Subcutaneous abdominal adipose tissue (tissue), 5 donors: ENCODE measurements at regions not wholly inside any gene's neighbourhood (a gene's known extent, or its start where the extent isn't known, plus 50 kb on each side); places are given as distances from the start of the nearest gene placed in this dataset.

Source experiments
- H3K27ac ChIP-seq: one replicate; pipeline ENCODE4 v1.7.0; 2013; ENCODE audit warnings: low read depth, mild to moderate bottlenecking, inconsistent platforms, low read length, moderate library complexity
- H3K27me3 ChIP-seq, 5 donors: one replicate each; pipeline ENCODE4 v1.7.0; 2013; ENCODE audit warnings: low read length in 5 of 5, inconsistent platforms in 1 of 5; ENCODE audit not compliant: control insufficient read depth in 5 of 5, insufficient read depth in 4 of 5
- H3K36me3 ChIP-seq, 5 donors: one replicate each; pipeline ENCODE4 v1.7.0; 2013; ENCODE audit warnings: low read length in 5 of 5; ENCODE audit not compliant: control insufficient read depth in 5 of 5, insufficient read depth in 5 of 5
- H3K4me1 ChIP-seq, 5 donors: one replicate each; pipeline ENCODE4 v1.7.0; 2013; ENCODE audit warnings: low read length in 5 of 5, mild to moderate bottlenecking in 3 of 5, moderate library complexity in 1 of 5; ENCODE audit not compliant: control insufficient read depth in 5 of 5, insufficient read depth in 5 of 5
- H3K4me3 ChIP-seq, 5 donors: one replicate each; pipeline ENCODE4 v1.7.0; 2013; ENCODE audit warnings: low read length in 5 of 5, low read depth in 1 of 5
- H3K9ac ChIP-seq, 5 donors: one replicate each; pipeline ENCODE4 v1.7.0; 2013; ENCODE audit warnings: low read length in 5 of 5, mild to moderate bottlenecking in 4 of 5, moderate library complexity in 3 of 5
- H3K9me3 ChIP-seq, 5 donors: one replicate each; pipeline ENCODE4 v1.7.0; 2013; ENCODE audit warnings: low read length in 5 of 5; ENCODE audit not compliant: control insufficient read depth in 5 of 5
- donor health status: healthy.
- donor health status: healthy.
- donor health status: healthy.
- donor health status: healthy.
- donor health status: healthy.

DNA sequence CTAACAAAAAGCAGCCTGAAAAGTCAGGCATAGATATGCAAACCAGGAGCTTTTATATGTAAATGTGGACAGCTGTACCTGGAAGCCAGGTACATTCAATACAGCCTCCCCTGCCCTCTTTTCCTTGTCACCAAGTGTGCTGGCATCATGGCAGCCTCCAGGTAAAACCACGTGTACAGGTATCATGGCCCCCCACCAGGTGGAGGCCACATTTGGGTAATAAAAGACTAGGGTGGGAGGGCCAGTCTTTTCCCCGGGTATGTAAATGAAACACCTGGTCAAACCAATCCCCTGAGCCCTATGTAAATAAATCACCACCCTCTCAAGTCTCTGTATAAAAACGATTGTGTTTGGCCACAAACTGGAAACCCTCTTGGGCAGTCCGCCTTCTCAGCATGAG lies 226.4 kb upstream of the GOT2 start:
- Histone ChIP-seq H3K36me3 (no peaks in the 10 kb centered on the region), H3K27me3 (no peaks in the 10 kb centered on the region), H3K9me3 (no peaks in the 10 kb centered on the region), H3K4me3 (no peak overlapping the region), H3K4me1 (no peaks in the 10 kb centered on the region), H3K27ac (no peak overlapping the region), H3K9ac (no peak overlapping the region)

DNA sequence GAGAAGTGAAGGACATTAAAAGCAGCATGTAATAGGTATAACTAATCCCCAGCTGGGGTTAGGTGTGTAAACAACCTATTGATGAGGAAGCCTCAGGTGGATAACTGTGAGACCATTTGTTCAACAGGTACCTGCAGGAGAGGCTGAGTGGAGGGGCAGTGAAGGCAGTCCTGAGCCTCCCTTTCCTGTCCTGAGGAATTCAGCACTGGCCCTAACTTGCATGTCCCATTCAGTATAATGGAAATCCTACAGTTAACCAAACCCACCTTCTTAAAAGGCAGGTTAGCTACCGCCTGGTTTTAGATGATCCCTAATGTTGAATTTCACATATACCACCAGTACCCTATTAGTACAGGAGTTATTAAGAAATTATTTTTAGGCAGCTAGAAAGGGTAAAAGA lies 225.9 kb upstream of the GOT2 start:
- H3K9ac ChIP-seq = no peak overlapping the region
- H3K27me3 ChIP-seq = no peaks in the 10 kb centered on the region
- no peak overlapping the region for H3K27ac ChIP-seq
- H3K36me3 ChIP-seq = no peaks in the 10 kb centered on the region
- H3K9me3 ChIP-seq = no peaks in the 10 kb centered on the region
- H3K4me1 ChIP-seq = no peaks in the 10 kb centered on the region
- H3K4me3 ChIP-seq = no peak overlapping the region

- H3K4me3 ChIP-seq = no peak overlapping the region
- no peaks in the 10 kb centered on the region for H3K9me3 ChIP-seq
- H3K4me1 ChIP-seq = no peaks in the 10 kb centered on the region
- no peaks in the 10 kb centered on the region for H3K36me3 ChIP-seq
- H3K27me3 ChIP-seq = no peaks in the 10 kb centered on the region
- no peak overlapping the region for H3K9ac ChIP-seq
- no peak overlapping the region for H3K27ac ChIP-seq
Measured at GRCh38 chr16:58958749-58959148, 224.6 kb upstream of the GOT2 start.

DNA sequence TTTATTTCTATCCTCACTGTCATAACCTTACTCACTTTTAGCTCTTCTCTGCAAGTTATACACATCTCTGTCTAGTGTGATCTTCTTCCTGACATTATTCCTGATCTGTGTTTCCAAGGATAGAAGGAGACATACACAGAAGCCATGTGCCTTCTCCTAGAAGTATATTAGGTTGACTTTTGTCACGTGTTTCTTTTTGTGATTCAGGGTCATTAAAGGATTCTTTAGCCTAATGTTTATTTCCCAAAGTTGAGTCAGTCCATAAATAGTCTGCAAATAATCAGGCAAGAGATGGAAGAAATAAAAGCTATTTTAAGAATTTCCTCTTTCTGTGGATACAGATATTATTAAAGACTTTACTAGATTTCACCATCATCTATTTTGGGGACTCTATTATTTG lies 214.1 kb upstream of the GOT2 start:
- Histone ChIP-seq H3K9me3 (peaks cover 0 to 13% (median 7%) of the 10 kb centered on the region in 5 donors), H3K9ac (no peak overlapping the region), H3K27ac (no peak overlapping the region), H3K27me3 (no peaks in the 10 kb centered on the region), H3K4me1 (no peaks in the 10 kb centered on the region), H3K36me3 (no peaks in the 10 kb centered on the region), H3K4me3 (no peak overlapping the region)

DNA sequence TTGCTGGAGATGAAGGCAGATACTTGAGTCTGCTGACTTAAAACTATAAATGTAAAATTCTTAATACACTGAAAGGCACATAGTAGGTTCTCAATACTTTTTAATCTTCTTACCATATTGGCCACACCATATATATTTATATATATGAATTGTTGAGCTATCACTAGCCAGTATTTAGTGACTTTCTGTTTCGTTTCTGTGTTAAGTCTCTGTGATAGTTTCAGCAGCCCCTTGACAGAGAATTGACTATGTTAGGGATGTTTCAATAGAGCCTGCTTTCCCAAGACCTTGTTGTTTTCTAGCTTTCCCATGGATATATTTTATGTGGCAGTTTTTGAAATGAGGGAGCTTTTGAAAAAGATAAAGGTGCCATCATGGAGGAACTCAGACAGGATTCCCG lies 206.5 kb upstream of the GOT2 start:
- no peak overlapping the region for H3K9ac ChIP-seq
- no peak overlapping the region for H3K27ac ChIP-seq
- no peaks in the 10 kb centered on the region for H3K27me3 ChIP-seq
- no peaks in the 10 kb centered on the region for H3K4me1 ChIP-seq
- no peaks in the 10 kb centered on the region for H3K36me3 ChIP-seq
- H3K4me3 ChIP-seq = no peak overlapping the region
- no peaks in the 10 kb centered on the region for H3K9me3 ChIP-seq

GRCh38 chr16:58938811-58939210 lies 204.7 kb upstream of the GOT2 start:
- no peak overlapping the region for H3K4me3 ChIP-seq
- peaks cover 0 to 4% (median 0%) of the 10 kb centered on the region in 5 donors for H3K9me3 ChIP-seq
- no peak overlapping the region for H3K27ac ChIP-seq

GRCh38 chr16:58937661-58938060 lies 203.5 kb upstream of the GOT2 start:
- peaks cover 0 to 5% (median 0%) of the 10 kb centered on the region in 5 donors for H3K9me3 ChIP-seq
- H3K27ac ChIP-seq = no peak overlapping the region

More at GRCh38 chr16:58938811-58939210, 204.7 kb upstream of the GOT2 start:
- no peaks in the 10 kb centered on the region for H3K27me3 ChIP-seq
- no peak overlapping the region for H3K9ac ChIP-seq
- H3K36me3 ChIP-seq = no peaks in the 10 kb centered on the region
- H3K4me1 ChIP-seq = no peaks in the 10 kb centered on the region

DNA sequence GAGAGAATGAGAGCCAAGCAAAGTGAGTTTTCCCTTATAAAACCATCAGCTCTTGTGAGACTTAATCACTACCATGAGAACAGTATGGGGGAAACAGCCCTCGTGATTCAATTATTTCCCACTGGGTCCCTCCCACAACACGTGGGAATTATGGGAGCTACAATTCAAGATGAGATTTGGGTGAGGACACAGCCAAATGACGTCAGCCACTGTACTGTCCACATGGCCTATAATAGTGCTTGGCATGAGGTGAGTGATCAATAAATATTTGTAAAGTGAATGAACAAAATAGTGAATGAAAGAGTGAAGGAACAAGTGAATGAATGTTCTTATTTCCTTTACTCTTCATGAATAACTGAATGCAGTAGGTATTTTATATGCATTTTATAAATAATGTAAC lies 199.1 kb upstream of the GOT2 start:
- Histone ChIP-seq H3K27me3 (no peaks in the 10 kb centered on the region), H3K4me3 (no peak overlapping the region), H3K9me3 (peaks cover 0 to 5% (median 0%) of the 10 kb centered on the region in 5 donors), H3K9ac (no peak overlapping the region), H3K4me1 (no peaks in the 10 kb centered on the region), H3K27ac (no peak overlapping the region), H3K36me3 (no peaks in the 10 kb centered on the region)

More at GRCh38 chr16:58937661-58938060, 203.5 kb upstream of the GOT2 start:
- Histone ChIP-seq H3K27me3 (no peaks in the 10 kb centered on the region), H3K4me3 (no peak overlapping the region), H3K36me3 (no peaks in the 10 kb centered on the region), H3K4me1 (no peaks in the 10 kb centered on the region), H3K9ac (no peak overlapping the region)

DNA sequence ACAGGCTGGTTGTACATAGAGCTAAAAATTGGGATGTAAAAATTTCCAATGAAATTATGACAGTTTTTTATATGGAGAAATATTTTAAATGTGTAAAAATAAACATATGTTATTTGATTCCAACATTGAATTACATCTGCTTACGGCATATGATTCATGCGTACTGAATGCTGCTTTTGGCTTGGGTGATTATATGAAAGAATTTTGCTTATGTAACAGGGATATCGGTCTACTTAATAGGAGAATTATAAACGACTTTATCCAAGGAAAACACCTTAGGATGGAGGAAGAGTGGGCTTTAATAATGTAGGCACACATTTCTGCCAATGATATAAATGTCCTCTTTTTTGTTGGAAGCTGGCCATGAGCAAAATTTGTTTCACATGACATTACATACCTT lies 197.3 kb upstream of the GOT2 start:
- H3K27ac ChIP-seq = no peak overlapping the region
- H3K9me3 ChIP-seq = peaks cover 0 to 5% (median 0%) of the 10 kb centered on the region in 5 donors
- H3K4me3 ChIP-seq = no peak overlapping the region
- no peaks in the 10 kb centered on the region for H3K36me3 ChIP-seq
- H3K4me1 ChIP-seq = no peaks in the 10 kb centered on the region
- H3K27me3 ChIP-seq = no peaks in the 10 kb centered on the region
- H3K9ac ChIP-seq = no peak overlapping the region

DNA sequence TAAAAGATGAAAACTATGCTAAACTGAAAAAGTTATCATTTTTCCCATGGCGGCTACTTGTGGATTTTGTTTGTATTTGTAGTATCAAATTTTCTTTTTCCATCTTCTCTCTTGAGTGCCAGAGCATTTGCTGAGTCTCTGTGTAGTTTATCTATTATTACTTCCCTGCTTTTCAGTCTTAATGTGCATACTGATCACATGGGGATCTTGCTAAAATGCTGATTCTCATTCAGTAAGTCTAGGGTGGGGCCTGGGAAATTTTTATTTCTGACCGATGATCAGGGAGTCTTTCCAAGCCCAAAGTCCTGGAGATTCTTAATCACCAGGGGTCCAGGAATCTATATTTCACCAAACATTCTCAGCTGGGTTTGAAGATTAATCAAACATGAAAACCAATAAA lies 189.0 kb upstream of the GOT2 start:
- no peaks in the 10 kb centered on the region for H3K4me1 ChIP-seq
- H3K27me3 ChIP-seq = no peaks in the 10 kb centered on the region
- H3K9me3 ChIP-seq = peaks cover 0 to 3% (median 2%) of the 10 kb centered on the region in 5 donors
- no peaks in the 10 kb centered on the region for H3K36me3 ChIP-seq
- no peak overlapping the region for H3K27ac ChIP-seq
- no peak overlapping the region for H3K9ac ChIP-seq
- H3K4me3 ChIP-seq = no peak overlapping the region

DNA sequence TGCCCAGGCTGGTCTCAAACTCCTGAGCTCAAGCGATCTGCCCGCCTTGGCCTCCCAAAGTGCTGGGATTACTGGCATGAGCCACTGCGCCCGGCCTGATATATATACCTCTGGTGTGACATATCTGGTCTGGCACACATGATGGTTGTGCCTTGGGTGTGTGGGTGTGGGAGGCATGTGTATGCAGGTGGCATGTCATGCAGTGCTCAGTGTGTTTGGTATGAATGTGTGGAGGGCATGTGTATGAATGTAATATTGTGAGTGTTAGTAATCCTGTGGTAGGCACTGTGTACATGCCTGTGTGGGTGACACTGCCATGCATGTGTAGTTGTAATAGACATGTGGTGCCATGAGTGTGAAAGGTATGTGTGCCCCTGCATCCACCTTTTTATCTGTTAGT lies 179.3 kb upstream of the GOT2 start:
- Histone ChIP-seq H3K9me3 (no peaks in the 10 kb centered on the region), H3K9ac (no peak overlapping the region), H3K4me3 (no peak overlapping the region), H3K36me3 (no peaks in the 10 kb centered on the region), H3K27me3 (no peaks in the 10 kb centered on the region), H3K4me1 (peaks cover 0 to 2% (median 0%) of the 10 kb centered on the region in 5 donors), H3K27ac (no peak overlapping the region)
